Stimulated activated naive B cell treated with anti-CD40 and anti-IgM and Interleukin-4, amounts not matched to agents 10 μg/mL and 1 μg/mL and 100 μg/mL, for 72 hours (primary cell): ENCODE measurements at regions not wholly inside any gene's neighbourhood (a gene's known extent, or its start where the extent isn't known, plus 50 kb on each side); places are given as distances from the start of the nearest gene placed in this dataset.

Source experiments
- ATAC-seq, 2 donors: fragments of 150-1000 bp; cut with Tn5 transposase; replicated peaks; 2 replicates each; pipeline ENCODE4 v1.10.0; 2021; ENCODE audit warnings: moderate library complexity in 1 of 2
- DNase-seq: peaks from one replicate; pipeline ENCODE4 v3.0.0; 2021
- H3K27ac Mint-ChIP-seq: one replicate; pipeline ENCODE4 v1.8.0; 2022; ENCODE audit warnings: mild to moderate bottlenecking, mixed read lengths
- H3K27me3 Mint-ChIP-seq, 2 donors: one replicate each; pipeline ENCODE4 v1.8.0; 2022; ENCODE audit warnings: mixed read lengths in 2 of 2
- H3K36me3 Mint-ChIP-seq, 2 donors: one replicate each; pipeline ENCODE4 v1.8.0; 2022; ENCODE audit warnings: mixed read lengths in 2 of 2, mild to moderate bottlenecking in 1 of 2
- H3K4me1 Mint-ChIP-seq, 2 donors: one replicate each; pipeline ENCODE4 v1.8.0; 2022; ENCODE audit warnings: mixed read lengths in 2 of 2, mild to moderate bottlenecking in 1 of 2
- H3K4me3 Mint-ChIP-seq, 2 donors: one replicate each; pipeline ENCODE4 v1.8.0; 2022; ENCODE audit warnings: mild to moderate bottlenecking in 2 of 2, mixed read lengths in 2 of 2, moderate library complexity in 1 of 2
- H3K9me3 Mint-ChIP-seq, 2 donors: one replicate each; pipeline ENCODE4 v1.8.0; 2022; ENCODE audit warnings: mixed read lengths in 2 of 2, mild to moderate bottlenecking in 1 of 2

DNA sequence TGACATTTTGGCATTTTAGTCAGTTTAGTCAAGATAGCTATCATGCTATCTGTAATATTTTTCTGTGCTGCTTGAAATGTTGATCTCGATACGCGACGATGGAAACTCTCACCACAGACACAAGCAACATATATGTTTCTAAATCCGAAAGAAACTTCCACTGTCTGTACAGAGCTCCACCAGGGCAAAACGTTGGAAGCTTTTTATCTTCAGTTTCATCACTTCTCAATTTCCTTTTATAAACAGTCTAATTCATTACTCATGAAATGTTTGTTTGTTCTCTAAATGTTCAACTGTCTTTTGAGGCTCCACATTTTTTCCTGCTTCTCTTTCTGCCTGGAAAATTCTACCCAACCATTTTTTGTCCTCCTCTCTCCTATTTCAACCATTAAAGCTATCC, 737.6 kb downstream of the SLC16A7 start:
- Mint-ChIP-seq H3K36me3 (no peaks in the 10 kb centered on the region), H3K27ac (no peak overlapping the region), H3K4me3 (no peak overlapping the region), H3K9me3 (no peaks in the 10 kb centered on the region), H3K4me1 (no peaks in the 10 kb centered on the region), H3K27me3 (no peaks in the 10 kb centered on the region)
- no peak for ATAC-seq
- no peak for DNase-seq

DNA sequence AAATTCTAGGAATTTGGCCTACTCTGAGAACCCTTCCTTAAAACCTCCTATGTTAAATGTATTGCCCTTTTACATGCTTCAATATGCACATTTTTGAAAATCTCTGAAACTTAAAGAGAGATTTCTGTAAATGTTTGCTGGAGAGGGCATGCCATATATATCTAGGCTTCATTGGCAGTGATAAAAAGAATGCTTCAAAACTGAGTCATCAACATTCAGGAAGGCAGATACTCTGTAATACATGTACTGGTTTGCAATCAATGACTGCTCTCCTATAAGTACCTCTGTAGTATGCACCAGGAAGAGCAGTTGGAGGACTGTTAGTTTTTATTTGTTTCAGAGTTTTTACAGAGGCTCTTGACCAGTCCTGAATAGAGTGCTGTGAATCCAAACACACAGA, 739.9 kb downstream of the SLC16A7 start:
- no peak for DNase-seq
- no peaks in the 10 kb centered on the region for H3K9me3 Mint-ChIP-seq
- H3K27me3 Mint-ChIP-seq = no peaks in the 10 kb centered on the region

DNA sequence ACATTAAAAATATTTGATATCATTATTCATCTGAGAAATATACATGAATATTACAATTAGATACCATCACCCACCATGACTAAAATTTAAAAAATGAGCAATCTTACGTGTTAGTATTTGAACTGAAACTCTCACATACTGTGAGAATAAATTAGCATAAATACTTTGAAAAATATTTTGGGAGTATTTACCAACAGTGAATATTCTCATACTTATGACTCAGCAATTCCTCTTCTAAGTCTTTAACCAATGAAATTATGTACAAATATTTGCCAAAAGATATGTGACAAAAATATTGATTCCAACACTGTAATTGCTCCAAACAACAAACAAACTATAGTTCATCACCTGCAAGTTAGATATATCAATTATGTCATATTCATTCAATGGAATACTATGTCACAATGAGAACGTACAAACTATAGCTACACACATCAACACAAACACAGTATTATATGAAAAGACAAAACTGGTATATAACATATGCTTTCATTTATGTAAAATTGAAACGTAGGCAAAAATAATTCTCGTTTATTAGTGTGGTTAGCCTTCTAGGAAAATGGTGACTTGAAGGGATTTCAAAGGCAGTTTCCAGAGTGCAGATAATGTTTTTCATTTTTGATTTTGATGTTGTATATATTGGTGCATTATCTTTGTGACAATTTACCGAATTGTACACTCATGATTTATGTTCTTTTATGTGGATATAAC, 742.2 kb downstream of the SLC16A7 start:
- no peaks in the 10 kb centered on the region for H3K27me3 Mint-ChIP-seq
- H3K36me3 Mint-ChIP-seq = no peaks in the 10 kb centered on the region
- H3K4me1 Mint-ChIP-seq = no peaks in the 10 kb centered on the region
- no peak for DNase-seq
- no peak overlapping the region for H3K4me3 Mint-ChIP-seq
- ATAC-seq = no peak
- H3K27ac Mint-ChIP-seq = no peak overlapping the region
- H3K9me3 Mint-ChIP-seq = no peaks in the 10 kb centered on the region

More for the DNA sequence above, 739.9 kb downstream of the SLC16A7 start:
- Mint-ChIP-seq H3K36me3 (no peaks in the 10 kb centered on the region), H3K4me1 (no peaks in the 10 kb centered on the region), H3K4me3 (no peak overlapping the region), H3K27ac (no peak overlapping the region)
- no peak for ATAC-seq

DNA sequence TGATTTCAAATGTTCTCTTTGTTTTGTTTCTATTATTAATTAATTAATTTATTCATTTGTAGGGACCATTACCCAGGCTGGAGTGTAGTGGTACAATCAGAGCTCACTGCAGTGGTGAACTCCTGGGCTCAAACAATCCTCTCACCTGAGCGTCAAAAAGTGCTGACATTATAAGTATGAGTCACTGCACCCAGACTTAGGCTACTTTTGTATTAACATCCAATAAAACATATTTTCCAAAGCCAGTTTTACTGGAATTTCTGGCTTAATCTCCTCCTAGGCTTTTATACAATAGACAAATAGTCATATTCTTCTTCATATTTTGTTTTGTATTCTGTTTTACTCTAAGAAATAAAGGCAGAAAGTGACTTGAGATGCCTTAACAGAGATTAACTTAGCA, 749.6 kb downstream of the SLC16A7 start:
- no peaks in the 10 kb centered on the region for H3K36me3 Mint-ChIP-seq
- H3K27ac Mint-ChIP-seq = no peak overlapping the region
- H3K9me3 Mint-ChIP-seq = no peaks in the 10 kb centered on the region
- no peak for DNase-seq
- no peaks in the 10 kb centered on the region for H3K27me3 Mint-ChIP-seq
- H3K4me3 Mint-ChIP-seq = no peak overlapping the region
- ATAC-seq = no peak
- no peaks in the 10 kb centered on the region for H3K4me1 Mint-ChIP-seq

DNA sequence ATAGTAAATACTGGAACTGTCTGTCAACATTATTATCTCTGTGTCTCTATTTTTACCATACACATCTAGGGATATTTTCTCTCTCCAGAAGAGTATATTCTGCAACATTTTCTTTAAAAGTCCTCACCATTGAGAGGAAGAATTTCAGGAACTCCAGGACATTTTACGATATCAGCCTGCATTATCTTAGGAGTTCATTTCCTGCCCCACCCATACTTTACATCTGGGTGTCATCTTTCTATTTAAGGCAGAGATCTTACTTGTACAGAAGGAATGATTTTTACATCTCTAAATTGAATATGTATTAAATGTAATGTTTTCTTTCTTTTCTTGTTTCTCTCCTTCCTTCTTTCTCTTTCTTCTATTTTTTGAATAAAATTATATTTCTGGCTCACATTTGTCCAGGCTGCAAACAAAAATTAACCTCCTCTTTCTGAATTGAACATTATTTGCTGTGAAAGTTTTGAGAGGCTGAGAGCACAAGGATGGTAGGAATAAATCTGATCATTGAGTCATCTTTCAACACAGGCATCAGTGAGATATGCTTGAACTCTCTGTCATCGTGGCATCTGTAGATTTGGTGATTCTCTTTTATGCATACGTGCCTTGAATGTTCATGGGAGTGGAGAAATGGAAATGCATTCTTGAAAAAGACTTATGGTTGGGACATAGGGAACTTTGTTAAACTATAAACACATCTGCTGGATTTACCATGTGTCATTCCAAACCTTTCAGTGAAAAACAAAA, 753.6 kb downstream of the SLC16A7 start:
- H3K4me3 Mint-ChIP-seq = no peak overlapping the region
- no peak overlapping the region for H3K27ac Mint-ChIP-seq
- DNase-seq (no peak), ATAC-seq (no peak)
- H3K9me3 Mint-ChIP-seq = peaks cover 2 to 3% of the 10 kb centered on the region in 2 donors
- H3K36me3 Mint-ChIP-seq = no peaks in the 10 kb centered on the region
- H3K4me1 Mint-ChIP-seq = no peaks in the 10 kb centered on the region
- H3K27me3 Mint-ChIP-seq = no peaks in the 10 kb centered on the region

DNA sequence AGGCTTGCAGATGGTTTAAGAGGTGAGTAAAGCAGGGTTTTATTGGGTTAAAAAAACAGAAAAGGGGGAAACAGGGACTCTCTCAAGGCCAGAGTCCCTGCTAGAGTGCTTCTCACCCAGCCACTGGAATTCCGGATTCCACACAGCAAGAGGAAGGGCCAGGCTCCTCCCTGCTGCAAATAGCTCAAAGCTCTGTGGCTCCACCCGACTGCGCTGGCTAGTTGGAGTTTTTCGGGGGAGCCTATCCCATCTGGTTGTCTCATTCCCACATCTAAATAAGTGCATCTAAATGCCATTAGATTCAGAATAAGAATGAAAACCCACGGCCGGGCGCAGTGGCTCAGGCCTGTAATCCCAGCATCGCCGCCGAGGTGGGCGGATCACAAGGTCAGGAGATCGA, 791.5 kb downstream of the SLC16A7 start:
- Mint-ChIP-seq H3K9me3 (peaks cover 7 to 11% of the 10 kb centered on the region in 2 donors), H3K4me3 (no peak overlapping the region), H3K27me3 (no peaks in the 10 kb centered on the region), H3K4me1 (no peaks in the 10 kb centered on the region), H3K36me3 (no peaks in the 10 kb centered on the region), H3K27ac (no peak overlapping the region)
- no peak for ATAC-seq
- DNase-seq = no peak

DNA sequence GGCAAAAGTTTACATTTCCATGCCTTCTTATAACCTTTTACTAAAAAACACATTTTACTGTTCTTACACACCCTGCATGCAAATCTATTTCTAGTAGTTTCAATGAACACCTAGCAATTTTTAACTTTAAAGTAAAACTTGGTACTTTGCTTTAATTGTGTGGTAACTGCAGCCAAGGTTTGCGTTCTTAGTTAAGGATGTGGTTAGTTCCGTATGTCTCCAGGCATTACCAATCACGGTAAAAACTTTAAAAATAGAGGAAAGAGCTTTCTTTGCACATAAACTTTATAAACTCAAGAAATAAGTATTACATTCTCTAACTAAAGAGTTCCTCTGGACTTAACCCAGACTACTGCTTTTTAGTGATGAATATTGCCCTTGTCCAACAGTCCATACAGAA, 795.2 kb downstream of the SLC16A7 start:
- Mint-ChIP-seq H3K4me3 (no peak overlapping the region), H3K4me1 (no peaks in the 10 kb centered on the region), H3K27me3 (no peaks in the 10 kb centered on the region), H3K36me3 (no peaks in the 10 kb centered on the region), H3K27ac (no peak overlapping the region), H3K9me3 (peaks cover 3 to 7% of the 10 kb centered on the region in 2 donors)
- ATAC-seq (no peak), DNase-seq (no peak)

DNA sequence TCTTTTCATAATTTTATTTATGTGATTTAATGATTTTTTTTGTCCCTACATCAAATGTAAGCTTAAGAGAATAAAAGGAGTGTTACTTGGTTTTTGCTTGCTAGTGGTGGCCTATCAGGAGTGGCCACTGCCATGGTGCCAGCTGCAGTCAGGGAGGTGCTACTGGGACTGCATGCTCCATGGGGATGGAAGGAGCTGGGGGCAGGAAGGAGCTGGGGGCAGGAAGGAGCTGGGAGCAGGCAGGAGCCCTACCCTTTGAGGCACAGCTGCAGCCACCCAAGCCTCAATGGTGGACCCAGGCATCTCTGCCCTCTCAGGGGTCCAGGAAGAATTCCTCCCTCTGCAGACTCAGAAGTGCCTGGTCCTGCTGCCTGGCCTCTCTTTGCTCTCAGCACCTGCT, 796.0 kb downstream of the SLC16A7 start:
- no peaks in the 10 kb centered on the region for H3K27me3 Mint-ChIP-seq

DNA sequence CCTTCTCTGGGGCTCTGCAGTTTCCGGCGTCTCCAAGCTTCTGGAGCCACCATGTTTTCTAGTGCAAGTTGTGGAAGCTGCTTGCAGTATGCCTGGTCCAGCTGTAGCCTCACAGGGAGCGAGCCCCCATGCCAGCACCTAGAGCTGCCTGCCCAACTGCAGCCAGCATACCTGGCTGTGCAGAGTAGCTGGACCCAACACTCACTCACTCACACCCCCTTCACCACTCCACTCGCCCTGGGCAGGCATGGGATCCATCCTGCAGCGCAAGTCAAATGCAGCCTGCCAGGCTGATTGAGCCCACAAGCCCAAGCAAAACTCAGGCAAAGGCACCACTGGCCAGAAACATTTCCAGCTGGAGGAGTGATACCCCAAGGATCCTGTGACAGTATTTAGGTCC, 797.3 kb downstream of the SLC16A7 start:
- peaks cover 3 to 7% of the 10 kb centered on the region in 2 donors for H3K9me3 Mint-ChIP-seq
- H3K4me1 Mint-ChIP-seq = no peaks in the 10 kb centered on the region
- ATAC-seq (peak in 1 of 2 donors; percentile 23), DNase-seq (no peak)
- H3K27me3 Mint-ChIP-seq = no peaks in the 10 kb centered on the region
- no peak overlapping the region for H3K4me3 Mint-ChIP-seq
- H3K27ac Mint-ChIP-seq = no peak overlapping the region
- no peaks in the 10 kb centered on the region for H3K36me3 Mint-ChIP-seq

More for the DNA sequence above, 796.0 kb downstream of the SLC16A7 start:
- H3K27ac Mint-ChIP-seq = no peak overlapping the region
- no peak overlapping the region for H3K4me3 Mint-ChIP-seq
- DNase-seq = no peak
- no peak for ATAC-seq
- no peaks in the 10 kb centered on the region for H3K4me1 Mint-ChIP-seq
- peaks cover 3 to 7% of the 10 kb centered on the region in 2 donors for H3K9me3 Mint-ChIP-seq
- no peaks in the 10 kb centered on the region for H3K36me3 Mint-ChIP-seq

DNA sequence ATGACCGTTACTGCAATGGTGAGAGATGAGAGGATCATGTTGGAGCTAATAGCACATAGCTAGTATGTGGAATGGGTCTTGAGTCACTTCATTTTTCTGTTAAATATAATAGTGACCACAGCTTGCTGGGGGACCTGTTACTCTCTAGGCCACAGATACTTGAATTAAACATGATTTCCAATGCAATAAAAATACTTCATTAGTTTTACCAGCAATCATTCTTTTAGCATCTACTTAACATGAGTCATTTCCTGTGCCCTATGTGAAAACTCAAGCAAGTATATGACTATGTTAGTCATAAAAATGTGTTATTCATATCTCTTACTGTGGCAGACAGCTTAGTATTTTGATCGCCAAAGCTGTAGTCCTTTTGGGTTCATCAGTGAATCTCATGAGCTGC, 798.8 kb downstream of the SLC16A7 start:
- ATAC-seq = no peak
- Mint-ChIP-seq H3K9me3 (peaks cover 3 to 4% of the 10 kb centered on the region in 2 donors), H3K4me1 (no peaks in the 10 kb centered on the region), H3K36me3 (no peaks in the 10 kb centered on the region), H3K27ac (no peak overlapping the region), H3K27me3 (no peaks in the 10 kb centered on the region), H3K4me3 (no peak overlapping the region)
- DNase-seq = no peak

DNA sequence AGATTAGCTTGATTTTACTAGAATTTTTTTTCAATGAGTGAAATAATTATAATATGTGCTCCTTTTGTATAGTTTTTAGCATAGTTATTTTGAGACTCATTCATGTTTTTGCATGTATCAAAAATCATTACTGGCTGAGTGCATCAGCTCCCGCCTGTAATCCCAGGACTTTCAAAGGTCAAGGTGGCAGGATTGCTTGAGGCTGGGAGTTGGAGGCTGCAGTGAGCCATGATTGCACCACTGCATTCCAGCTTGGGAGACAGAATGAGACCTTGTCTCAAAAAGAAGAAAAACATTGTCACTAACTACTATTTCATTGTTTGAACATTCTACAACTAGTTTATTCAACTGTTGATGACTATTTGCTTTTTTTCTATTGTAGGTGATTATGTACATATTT, 802.7 kb downstream of the SLC16A7 start:
- no peak overlapping the region for H3K4me3 Mint-ChIP-seq
- no peaks in the 10 kb centered on the region for H3K4me1 Mint-ChIP-seq
- H3K27me3 Mint-ChIP-seq = no peaks in the 10 kb centered on the region
- ATAC-seq = no peak
- DNase-seq = no peak
- no peaks in the 10 kb centered on the region for H3K9me3 Mint-ChIP-seq
- no peak overlapping the region for H3K27ac Mint-ChIP-seq
- H3K36me3 Mint-ChIP-seq = no peaks in the 10 kb centered on the region

DNA sequence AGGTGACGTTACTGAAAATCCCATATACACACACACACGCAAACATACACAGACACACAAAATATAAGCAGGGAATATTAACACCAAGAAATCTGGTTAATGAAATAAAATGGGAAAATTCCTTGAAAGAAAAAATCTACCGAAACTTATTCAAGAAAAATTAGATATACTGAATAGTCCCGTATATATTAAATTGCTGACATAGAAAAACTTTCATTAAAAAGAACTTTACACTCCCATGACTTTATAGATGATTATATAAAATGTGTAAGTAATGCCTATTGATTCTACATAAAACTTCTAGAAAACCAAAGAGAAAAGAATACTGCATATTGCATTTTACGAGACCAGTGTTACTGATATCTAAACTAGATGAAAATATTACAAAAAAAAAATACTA, 803.2 kb downstream of the SLC16A7 start:
- no peaks in the 10 kb centered on the region for H3K9me3 Mint-ChIP-seq
- no peak for DNase-seq
- H3K4me3 Mint-ChIP-seq = no peak overlapping the region
- ATAC-seq = no peak
- H3K27ac Mint-ChIP-seq = no peak overlapping the region
- no peaks in the 10 kb centered on the region for H3K36me3 Mint-ChIP-seq
- H3K27me3 Mint-ChIP-seq = no peaks in the 10 kb centered on the region
- no peaks in the 10 kb centered on the region for H3K4me1 Mint-ChIP-seq

DNA sequence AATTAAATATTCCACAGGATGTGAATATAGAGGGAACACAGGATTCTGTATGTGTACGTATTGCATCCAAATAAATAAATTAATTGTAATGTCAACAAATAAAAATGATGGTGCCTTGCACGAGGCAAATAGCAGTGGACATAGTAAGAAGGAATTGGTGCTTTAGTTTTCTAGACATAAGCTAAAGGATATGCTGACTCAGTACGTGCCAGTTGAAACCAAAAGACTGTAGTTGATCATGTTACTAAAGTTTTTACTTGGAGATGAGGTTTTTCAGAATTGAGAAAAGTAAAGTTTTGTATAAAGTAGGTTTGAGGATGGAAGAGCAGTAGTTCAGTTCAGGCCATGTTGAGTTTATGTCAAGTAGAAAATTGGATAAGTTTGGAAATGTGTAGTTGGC, 807.2 kb downstream of the SLC16A7 start:
- no peaks in the 10 kb centered on the region for H3K36me3 Mint-ChIP-seq
- no peak for DNase-seq
- H3K4me1 Mint-ChIP-seq = no peaks in the 10 kb centered on the region
- H3K27ac Mint-ChIP-seq = no peak overlapping the region
- no peak for ATAC-seq
- H3K4me3 Mint-ChIP-seq = no peak overlapping the region
- H3K9me3 Mint-ChIP-seq = no peaks in the 10 kb centered on the region
- no peaks in the 10 kb centered on the region for H3K27me3 Mint-ChIP-seq

DNA sequence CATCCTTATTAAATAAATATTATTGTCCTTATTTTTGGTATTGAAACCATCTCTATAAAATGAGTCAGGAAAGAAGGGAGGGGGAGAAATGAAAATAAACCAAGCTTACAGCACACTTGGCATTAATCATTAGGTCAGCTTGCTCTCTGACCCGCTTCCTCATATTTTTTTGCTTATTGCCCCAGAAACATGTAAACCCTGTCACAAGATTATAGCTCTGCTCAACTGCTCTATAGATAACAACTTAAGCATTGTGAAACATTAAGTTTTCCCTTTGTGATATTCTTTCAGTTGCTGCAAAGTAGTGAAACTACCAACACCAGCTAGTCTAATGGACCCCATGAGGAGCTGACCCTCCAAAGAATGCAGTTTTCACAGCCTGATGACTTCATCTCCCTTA, 819.5 kb downstream of the SLC16A7 start:
- DNase-seq = no peak
- Mint-ChIP-seq H3K27ac (no peak overlapping the region), H3K36me3 (no peaks in the 10 kb centered on the region), H3K4me1 (no peaks in the 10 kb centered on the region), H3K4me3 (no peak overlapping the region), H3K9me3 (peaks cover 5% of the 10 kb centered on the region in 2 donors), H3K27me3 (no peaks in the 10 kb centered on the region)
- ATAC-seq = no peak

DNA sequence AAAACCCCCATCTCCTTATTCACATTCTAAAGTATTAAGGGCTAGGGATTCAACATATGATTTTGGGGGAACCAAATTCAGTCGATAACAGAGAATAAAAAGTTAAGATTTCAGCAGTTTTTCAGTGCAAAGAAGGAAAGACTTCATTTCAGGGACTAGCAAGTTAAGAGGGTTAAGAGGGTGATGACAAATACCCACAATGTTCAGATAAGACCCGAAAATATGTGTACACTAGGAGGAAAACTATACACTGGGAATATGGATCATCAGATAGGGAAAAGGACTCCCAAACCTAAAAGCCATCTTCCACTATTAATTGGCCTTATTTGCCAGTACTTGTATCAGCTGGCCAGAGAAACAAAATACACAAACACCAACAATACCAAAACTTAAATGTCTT, 824.2 kb downstream of the SLC16A7 start:
- H3K4me3 Mint-ChIP-seq = no peak overlapping the region
- no peak for ATAC-seq
- H3K36me3 Mint-ChIP-seq = no peaks in the 10 kb centered on the region

More for the DNA sequence above, 824.2 kb downstream of the SLC16A7 start:
- H3K27ac Mint-ChIP-seq = no peak overlapping the region
- no peak for DNase-seq
- H3K9me3 Mint-ChIP-seq = peaks cover 5 to 8% of the 10 kb centered on the region in 2 donors
- H3K4me1 Mint-ChIP-seq = no peaks in the 10 kb centered on the region
- H3K27me3 Mint-ChIP-seq = no peaks in the 10 kb centered on the region
